H9 (cell line): ENCODE measurements at regions not wholly inside any gene's neighbourhood (a gene's known extent, or its start where the extent isn't known, plus 50 kb on each side); places are given as distances from the start of the nearest gene placed in this dataset.

Experiments
- DNase-seq: peaks from one replicate; pipeline ENCODE4 v3.0.0-alpha.2; 2017
- H2AFZ ChIP-seq: one replicate; pipeline ENCODE4 v1.6.1; 2013; ENCODE audit warnings: mild to moderate bottlenecking, low read length, control low read depth, moderate library complexity
- H2AK5ac ChIP-seq: 2 replicates; pipeline ENCODE4 v1.6.1; 2013; ENCODE audit warnings: low read length, control low read depth, mixed read lengths; ENCODE audit not compliant: insufficient read length
- H2BK120ac ChIP-seq: one replicate; pipeline ENCODE4 v1.6.1; 2013; ENCODE audit warnings: low read depth, mild to moderate bottlenecking, low read length, control low read depth, inconsistent platforms; ENCODE audit not compliant: poor library complexity, severe bottlenecking
- H2BK12ac ChIP-seq: 2 replicates; pipeline ENCODE4 v1.6.1; 2013; ENCODE audit warnings: low read length, control low read depth, mixed read lengths, low read depth; ENCODE audit not compliant: insufficient read length
- H2BK15ac ChIP-seq: 2 replicates; pipeline ENCODE4 v1.6.1; 2013; ENCODE audit warnings: low read depth, low read length, control low read depth
- H2BK20ac ChIP-seq: one replicate; pipeline ENCODE4 v1.6.1; 2013; ENCODE audit warnings: low read depth, mild to moderate bottlenecking, low read length, control low read depth, inconsistent platforms; ENCODE audit not compliant: poor library complexity, severe bottlenecking
- H2BK5ac ChIP-seq: 2 replicates; pipeline ENCODE4 v1.6.1; 2013; ENCODE audit warnings: low read length, control low read depth, mixed read lengths; ENCODE audit not compliant: insufficient read length
- H3K14ac ChIP-seq: 2 replicates; pipeline ENCODE4 v1.6.1; 2013; ENCODE audit warnings: low read length, control low read depth; ENCODE audit not compliant: insufficient read depth
- H3K18ac ChIP-seq: 2 replicates; pipeline ENCODE4 v1.6.1; 2013; ENCODE audit warnings: low read depth, mild to moderate bottlenecking, mixed read lengths, low read length, control low read depth; ENCODE audit not compliant: insufficient read length
- H3K23ac ChIP-seq: 2 replicates; pipeline ENCODE4 v1.6.1; 2013; ENCODE audit warnings: low read length, control low read depth, mixed read lengths, low read depth; ENCODE audit not compliant: insufficient read length
- H3K23me2 ChIP-seq: 2 replicates; pipeline ENCODE4 v1.6.1; 2013; ENCODE audit warnings: low read depth, mild to moderate bottlenecking, mixed read lengths, low read length, control low read depth; ENCODE audit not compliant: insufficient read length, poor library complexity, severe bottlenecking
- H3K27ac ChIP-seq: 2 replicates; pipeline ENCODE4 v1.5.1; 2013; ENCODE audit warnings: low read length, control low read depth, mixed read lengths, low read depth; ENCODE audit not compliant: insufficient read length
- H3K27me3 ChIP-seq: 2 replicates; pipeline ENCODE4 v1.6.1; 2013; ENCODE audit warnings: low read length, control low read depth, inconsistent platforms; ENCODE audit not compliant: insufficient read depth
- H3K4ac ChIP-seq: 2 replicates; pipeline ENCODE4 v1.6.1; 2013; ENCODE audit warnings: low read depth, mild to moderate bottlenecking, control low read depth, inconsistent platforms, low read length, moderate library complexity
- H3K4me1 ChIP-seq: 2 replicates; pipeline ENCODE4 v1.6.1; 2013; ENCODE audit warnings: low read length, control low read depth, inconsistent platforms; ENCODE audit not compliant: insufficient read depth
- H3K4me2 ChIP-seq: 2 replicates; pipeline ENCODE4 v1.6.1; 2013; ENCODE audit warnings: low read length, control low read depth, mixed read lengths; ENCODE audit not compliant: insufficient read length, insufficient read depth
- H3K56ac ChIP-seq: 2 replicates; pipeline ENCODE4 v1.6.1; 2013; ENCODE audit warnings: low read depth, mild to moderate bottlenecking, mixed read lengths, low read length, control low read depth; ENCODE audit not compliant: insufficient read length
- H3K79me1 ChIP-seq: 2 replicates; pipeline ENCODE4 v1.6.1; 2013; ENCODE audit warnings: low read depth, mild to moderate bottlenecking, moderate library complexity, low read length, control low read depth, inconsistent platforms; ENCODE audit not compliant: insufficient read depth, poor library complexity, severe bottlenecking
- H3K79me2 ChIP-seq: 2 replicates; pipeline ENCODE4 v1.6.1; 2013; ENCODE audit warnings: low read length, control low read depth, inconsistent platforms; ENCODE audit not compliant: insufficient read depth
- H3K9ac ChIP-seq: 2 replicates; pipeline ENCODE4 v1.6.1; 2013; ENCODE audit warnings: low read length, control low read depth, mixed read lengths; ENCODE audit not compliant: insufficient read length; ENCODE audit errors: extremely low read depth
- H3K9me3 ChIP-seq: one replicate; pipeline ENCODE4 v1.6.1; 2013; ENCODE audit warnings: low read depth, low read length, inconsistent platforms; ENCODE audit not compliant: control insufficient read depth
- H3T11ph ChIP-seq: one replicate; pipeline ENCODE4 v1.6.1; 2013; ENCODE audit warnings: mild to moderate bottlenecking, low read length, control low read depth, inconsistent platforms
- H4K20me1 ChIP-seq: one replicate; pipeline ENCODE4 v1.6.1; 2013; ENCODE audit not compliant: control insufficient read depth, insufficient read length, insufficient read depth
- H4K5ac ChIP-seq: 2 replicates; pipeline ENCODE4 v1.6.1; 2013; ENCODE audit warnings: low read depth, mild to moderate bottlenecking, mixed read lengths, low read length, control low read depth; ENCODE audit not compliant: insufficient read length
- H4K8ac ChIP-seq: replicated peaks from 2 replicates; pipeline ENCODE4 v1.6.1; 2013; ENCODE audit warnings: low read length, control low read depth, mixed read lengths, low read depth; ENCODE audit not compliant: insufficient read length
- H4K91ac ChIP-seq: 2 replicates; pipeline ENCODE4 v1.6.1; 2013; ENCODE audit warnings: low read depth, mild to moderate bottlenecking, moderate library complexity, mixed read lengths, low read length, control low read depth; ENCODE audit not compliant: insufficient read length
- H3K27ac Mint-ChIP-seq, 3 experiments: 2 replicates in 2 of 3; 3 replicates in 1 of 3; pipeline ENCODE4 v1.8.0; 2020 to 2021; ENCODE audit warnings: mixed read lengths in 3 of 3, mild to moderate bottlenecking in 1 of 3, moderate library complexity in 1 of 3
- H3K27me3 Mint-ChIP-seq: 2 replicates; pipeline ENCODE4 v1.8.0; 2021; ENCODE audit warnings: low read depth, mild to moderate bottlenecking, moderate library complexity, mixed read lengths
- H3K36me3 Mint-ChIP-seq, 3 experiments: 2 replicates in 2 of 3; 3 replicates in 1 of 3; pipeline ENCODE4 v1.8.0; 2020 to 2021; ENCODE audit warnings: low read depth in 3 of 3, mixed read lengths in 3 of 3; ENCODE audit not compliant: insufficient read depth in 1 of 3
- H3K4me1 Mint-ChIP-seq, 2 experiments: 2 replicates each; pipeline ENCODE4 v1.8.0; 2020; ENCODE audit warnings: mixed read lengths in 2 of 2
- H3K4me3 Mint-ChIP-seq, 2 experiments: 2 replicates in 1 of 2; 3 replicates in 1 of 2; pipeline ENCODE4 v1.8.0; 2020 to 2021; ENCODE audit warnings: mild to moderate bottlenecking in 2 of 2, mixed read lengths in 2 of 2, moderate library complexity in 1 of 2
- H3K9me3 Mint-ChIP-seq, 2 experiments: 2 replicates in 1 of 2; 3 replicates in 1 of 2; pipeline ENCODE4 v1.8.0; 2020; ENCODE audit warnings: mild to moderate bottlenecking in 2 of 2, mixed read lengths in 2 of 2, moderate library complexity in 1 of 2
- CTCF ChIP-seq: fragments of 200-600 bp; sonication (generic); conservative IDR thresholded peaks from 3 replicates; pipeline ENCODE4 v1.8.0; 2021; ENCODE audit warnings: antibody characterized with exemption, mild to moderate bottlenecking
- WGBS: extraction: QIAGEN DNeasy Blood & Tissue Kit; methylation state at CpG from one replicate; pipeline ENCODE4 v1.1.7; 2013; ENCODE audit warnings: missing lambda C conversion rate, low lambda C conversion rate, mixed read lengths; ENCODE audit not compliant: insufficient read length; ENCODE audit errors: extremely low coverage; 5-methylcytosine and 5-hydroxymethylcytosine counted together

- Histone ChIP-seq H3K9me3 (no peaks in the 10 kb centered on the region), H2BK20ac (no peak overlapping the region), H4K20me1 (no peaks in the 10 kb centered on the region), H4K8ac (no peak overlapping the region), H2BK15ac (no peak overlapping the region; the same call in 1 of the 2 replicates), H4K5ac (no peak overlapping the region), H3K14ac (no peak overlapping the region), H3K27me3 (no peaks in the 10 kb centered on the region), H3K4me1 (no peaks in the 10 kb centered on the region), H2AFZ (no peak overlapping the region), H2BK120ac (no peak overlapping the region), H3K9ac (no peak overlapping the region), H2AK5ac (no peak overlapping the region), H2BK5ac (no peak overlapping the region), H3K79me1 (no peaks in the 10 kb centered on the region), H3K18ac (peak overlapping the region; percentile 48), H3K56ac (no peak overlapping the region), H4K91ac (peak overlapping the region; percentile 71), H3K23me2 (peaks cover 2% of the 10 kb centered on the region), H3K27ac (no peak overlapping the region), H2BK12ac (no peak overlapping the region), H3T11ph (no peak overlapping the region), H3K79me2 (no peaks in the 10 kb centered on the region), H3K4ac (no peak overlapping the region), H3K23ac (no peak overlapping the region), H3K4me2 (peak overlapping the region; percentile 28)
- H3K9me3 Mint-ChIP-seq, result no peaks in the 10 kb centered on the region; a peak in 1 of 5 replicates
- no peak overlapping the region; a peak in 1 of 7 replicates for H3K27ac Mint-ChIP-seq
- peak overlapping the region in 1 of 2 experiments; percentile 67; a peak in 1 of 5 replicates for H3K4me3 Mint-ChIP-seq
- peaks cover 18% of the 10 kb centered on the region for H3K27me3 Mint-ChIP-seq
- H3K36me3 Mint-ChIP-seq, result no peaks in the 10 kb centered on the region
- no CpG with 5 or more reads among the region's 21 CpGs for WGBS
- DNase-seq, result peak; percentile 76
- peak; percentile 45; the same call in 2 of the 3 replicates for TF ChIP-seq CTCF
- peaks cover 10 to 32% of the 10 kb centered on the region in 2 experiments for H3K4me1 Mint-ChIP-seq
Observed at GRCh38 chr2:9095690-9096089, 92.2 kb upstream of the MBOAT2 start.
